ENCODE measurements at regions not wholly inside any gene's neighbourhood (a gene's known extent, or its start where the extent isn't known, plus 50 kb on each side); places are given as distances from the start of the nearest gene placed in this dataset.

GRCh38 chr13:42673677-42674076, 99.7 kb downstream of the TNFSF11 start:
- TF ChIP-seq CTCF (tag by site-specific recombination; IDR thresholded peaks at IDR 0.05), result no peak
- no peak for TF ChIP-seq HOXA7 (CRISPR knock-in tag; IDR thresholded peaks at IDR 0.05; ENCODE audit: borderline replicate concordance)
- no peak for TF ChIP-seq SALL2 (tag by site-specific recombination; IDR thresholded peaks at IDR 0.05; ENCODE audit: borderline replicate concordance)
- TF ChIP-seq ZNF341 (tag by site-specific recombination; IDR thresholded peaks at IDR 0.05; ENCODE audit: low read depth), result no peak
- TF ChIP-seq ZFP3 (tag by site-specific recombination; IDR thresholded peaks at IDR 0.05; ENCODE audit: low read depth), result no peak
- TF ChIP-seq, protein P1, sequence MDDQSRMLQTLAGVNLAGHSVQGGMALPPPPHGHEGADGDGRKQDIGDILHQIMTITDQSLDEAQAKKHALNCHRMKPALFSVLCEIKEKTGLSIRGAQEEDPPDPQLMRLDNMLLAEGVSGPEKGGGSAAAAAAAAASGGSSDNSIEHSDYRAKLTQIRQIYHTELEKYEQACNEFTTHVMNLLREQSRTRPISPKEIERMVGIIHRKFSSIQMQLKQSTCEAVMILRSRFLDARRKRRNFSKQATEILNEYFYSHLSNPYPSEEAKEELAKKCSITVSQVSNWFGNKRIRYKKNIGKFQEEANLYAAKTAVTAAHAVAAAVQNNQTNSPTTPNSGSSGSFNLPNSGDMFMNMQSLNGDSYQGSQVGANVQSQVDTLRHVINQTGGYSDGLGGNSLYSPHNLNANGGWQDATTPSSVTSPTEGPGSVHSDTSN (CRISPR knock-in tag; IDR thresholded peaks at IDR 0.05), result no peak
- TF ChIP-seq YY2 (tag by site-specific recombination; IDR thresholded peaks at IDR 0.05), result no peak
- TF ChIP-seq, protein P2, sequence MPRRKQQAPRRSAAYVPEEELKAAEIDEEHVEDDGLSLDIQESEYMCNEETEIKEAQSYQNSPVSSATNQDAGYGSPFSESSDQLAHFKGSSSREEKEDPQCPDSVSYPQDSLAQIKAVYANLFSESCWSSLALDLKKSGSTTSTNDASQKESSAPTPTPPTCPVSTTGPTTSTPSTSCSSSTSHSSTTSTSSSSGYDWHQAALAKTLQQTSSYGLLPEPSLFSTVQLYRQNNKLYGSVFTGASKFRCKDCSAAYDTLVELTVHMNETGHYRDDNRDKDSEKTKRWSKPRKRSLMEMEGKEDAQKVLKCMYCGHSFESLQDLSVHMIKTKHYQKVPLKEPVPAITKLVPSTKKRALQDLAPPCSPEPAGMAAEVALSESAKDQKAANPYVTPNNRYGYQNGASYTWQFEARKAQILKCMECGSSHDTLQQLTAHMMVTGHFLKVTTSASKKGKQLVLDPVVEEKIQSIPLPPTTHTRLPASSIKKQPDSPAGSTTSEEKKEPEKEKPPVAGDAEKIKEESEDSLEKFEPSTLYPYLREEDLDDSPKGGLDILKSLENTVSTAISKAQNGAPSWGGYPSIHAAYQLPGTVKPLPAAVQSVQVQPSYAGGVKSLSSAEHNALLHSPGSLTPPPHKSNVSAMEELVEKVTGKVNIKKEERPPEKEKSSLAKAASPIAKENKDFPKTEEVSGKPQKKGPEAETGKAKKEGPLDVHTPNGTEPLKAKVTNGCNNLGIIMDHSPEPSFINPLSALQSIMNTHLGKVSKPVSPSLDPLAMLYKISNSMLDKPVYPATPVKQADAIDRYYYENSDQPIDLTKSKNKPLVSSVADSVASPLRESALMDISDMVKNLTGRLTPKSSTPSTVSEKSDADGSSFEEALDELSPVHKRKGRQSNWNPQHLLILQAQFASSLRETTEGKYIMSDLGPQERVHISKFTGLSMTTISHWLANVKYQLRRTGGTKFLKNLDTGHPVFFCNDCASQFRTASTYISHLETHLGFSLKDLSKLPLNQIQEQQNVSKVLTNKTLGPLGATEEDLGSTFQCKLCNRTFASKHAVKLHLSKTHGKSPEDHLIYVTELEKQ (tag by site-specific recombination; IDR thresholded peaks at IDR 0.05; ENCODE audit: borderline replicate concordance), result no peak
- TF ChIP-seq ZNF600 (tag by site-specific recombination; IDR thresholded peaks at IDR 0.05), result no peak
- no peak for TF ChIP-seq ZNF350 (tag by site-specific recombination; IDR thresholded peaks at IDR 0.05)
- TF ChIP-seq ZNF660 (tag by site-specific recombination; IDR thresholded peaks at IDR 0.05), result no peak
- no peak for TF ChIP-seq ZNF561 (tag by site-specific recombination; IDR thresholded peaks at IDR 0.05; ENCODE audit: borderline replicate concordance)
- no peak for TF ChIP-seq AEBP2 (tag by site-specific recombination; IDR thresholded peaks at IDR 0.05; ENCODE audit: borderline replicate concordance)
- TF ChIP-seq, protein P3, sequence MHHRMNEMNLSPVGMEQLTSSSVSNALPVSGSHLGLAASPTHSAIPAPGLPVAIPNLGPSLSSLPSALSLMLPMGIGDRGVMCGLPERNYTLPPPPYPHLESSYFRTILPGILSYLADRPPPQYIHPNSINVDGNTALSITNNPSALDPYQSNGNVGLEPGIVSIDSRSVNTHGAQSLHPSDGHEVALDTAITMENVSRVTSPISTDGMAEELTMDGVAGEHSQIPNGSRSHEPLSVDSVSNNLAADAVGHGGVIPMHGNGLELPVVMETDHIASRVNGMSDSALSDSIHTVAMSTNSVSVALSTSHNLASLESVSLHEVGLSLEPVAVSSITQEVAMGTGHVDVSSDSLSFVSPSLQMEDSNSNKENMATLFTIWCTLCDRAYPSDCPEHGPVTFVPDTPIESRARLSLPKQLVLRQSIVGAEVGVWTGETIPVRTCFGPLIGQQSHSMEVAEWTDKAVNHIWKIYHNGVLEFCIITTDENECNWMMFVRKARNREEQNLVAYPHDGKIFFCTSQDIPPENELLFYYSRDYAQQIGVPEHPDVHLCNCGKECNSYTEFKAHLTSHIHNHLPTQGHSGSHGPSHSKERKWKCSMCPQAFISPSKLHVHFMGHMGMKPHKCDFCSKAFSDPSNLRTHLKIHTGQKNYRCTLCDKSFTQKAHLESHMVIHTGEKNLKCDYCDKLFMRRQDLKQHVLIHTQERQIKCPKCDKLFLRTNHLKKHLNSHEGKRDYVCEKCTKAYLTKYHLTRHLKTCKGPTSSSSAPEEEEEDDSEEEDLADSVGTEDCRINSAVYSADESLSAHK (tag by site-specific recombination; IDR thresholded peaks at IDR 0.05), result no peak
